HepG2 (cell line): ENCODE measurements at regions not wholly inside any gene's neighbourhood (a gene's known extent, or its start where the extent isn't known, plus 50 kb on each side); places are given as distances from the start of the nearest gene placed in this dataset.

Experiments used
- ATAC-seq: fragments of 200-7000 bp; cut with Tn5 transposase; 3 replicates; pipeline ENCODE4 v1.9.1; 2020; ENCODE audit warnings: mild to moderate bottlenecking, moderate library complexity
- BruUV-seq: library from RNA; stranded (reverse); fragments of 400-500 nt; replicated peaks from 2 replicates; lab custom pipeline; 2021; lab: Mats Ljungman, UMichigan
- CTCF ChIA-PET: fragments of 300-600 bp; formaldehyde crosslinking; extraction: SDS; loops from one replicate; lab custom pipeline; 2021; ENCODE audit warnings: low total read pairs, inconsistent platforms, low intra/inter-chr PET ratio; lab: Yijun Ruan, JAX
- POLR2A ChIA-PET: fragments of 350-600 bp; sonication (Branson Sonifier 250); formaldehyde crosslinking; loops from one replicate; lab custom pipeline; 2020; ENCODE audit warnings: antibody characterized with exemption, inconsistent platforms; lab: Yijun Ruan, JAX
- DNase-seq: peaks from one replicate; pipeline ENCODE4 v3.0.0-alpha.2; 2015; ENCODE audit warnings: low spot score
- FAIRE-seq: peaks from 3 replicates; lab custom pipeline; 2011; peaks lifted over from hg19 to GRCh38; lab: Jason Lieb, UNC
- H2AFZ ChIP-seq: one replicate; pipeline ENCODE4 v1.6.1; 2011; ENCODE audit warnings: low read length, inconsistent platforms
- H3K27ac ChIP-seq: fragments of 300-600 bp; 3 replicates; pipeline ENCODE4 v1.8.0; 2011; ENCODE audit warnings: mixed run types, mild to moderate bottlenecking, mixed read lengths, low read length, inconsistent platforms; ENCODE audit not compliant: insufficient read depth; ENCODE audit errors: extremely low read length
- H3K27me3 ChIP-seq, 2 experiments: fragments of 200-600 bp in 1 of 2; 2 replicates in 1 of 2; 3 replicates in 1 of 2; pipeline versions ENCODE4 v1.6.0 to v1.8.0; 2011; ENCODE audit warnings: low read length in 2 of 2, mild to moderate bottlenecking in 2 of 2, moderate library complexity in 2 of 2, inconsistent platforms in 1 of 2; ENCODE audit not compliant: insufficient read depth in 2 of 2, control insufficient read depth in 1 of 2
- H3K36me3 ChIP-seq, 2 experiments: fragments of 200-600 bp in 1 of 2; replicated peaks in 1 of 2; 2 replicates in 1 of 2; 3 replicates in 1 of 2; pipeline versions ENCODE4 v1.5.1 to v1.8.0; 2011; ENCODE audit warnings: low read length in 2 of 2, inconsistent platforms in 1 of 2; ENCODE audit not compliant: insufficient read depth in 2 of 2, control insufficient read depth in 1 of 2
- H3K4me1 ChIP-seq: 2 replicates; pipeline ENCODE4 v1.5.1; 2012; ENCODE audit warnings: low read length, inconsistent platforms; ENCODE audit not compliant: insufficient read depth
- H3K4me2 ChIP-seq: 2 replicates; pipeline ENCODE4 v1.6.0; 2011; ENCODE audit warnings: low read depth, low read length, inconsistent platforms
- H3K4me3 ChIP-seq, 3 experiments: fragments of 200-600 bp in 1 of 3; sonication (generic), shearing (Covaris generic) in 1 of 3; replicated peaks in 1 of 3; 2 replicates each; pipeline ENCODE4 v1.5.1; 2011 to 2016; ENCODE audit warnings: low read length in 3 of 3, inconsistent platforms in 2 of 3, low read depth in 2 of 3, mild to moderate bottlenecking in 2 of 3, control low read depth in 1 of 3, mixed read lengths in 1 of 3; ENCODE audit not compliant: insufficient read depth in 1 of 3
- H3K79me2 ChIP-seq: one replicate; pipeline ENCODE4 v1.6.1; 2011; ENCODE audit warnings: low read length, inconsistent platforms; ENCODE audit not compliant: insufficient read depth
- H3K9ac ChIP-seq: 2 replicates; pipeline ENCODE4 v1.6.0; 2011; ENCODE audit warnings: mild to moderate bottlenecking, low read depth, low read length, inconsistent platforms; ENCODE audit not compliant: insufficient read depth
- H3K9me3 ChIP-seq: 2 replicates; pipeline ENCODE4 v1.5.1; 2012; ENCODE audit warnings: mild to moderate bottlenecking, low read length
- H4K20me1 ChIP-seq: 2 replicates; pipeline ENCODE4 v1.6.0; 2011; ENCODE audit warnings: inconsistent platforms, mild to moderate bottlenecking, low read length, moderate library complexity; ENCODE audit not compliant: insufficient read depth
- BRCA1 ChIP-seq: sonication (generic); formaldehyde crosslinking; IDR thresholded peaks from 2 replicates; pipeline ENCODE4 v1.4.0; 2020; ENCODE audit warnings: missing genetic modification reagents
- KLF13 ChIP-seq: sonication (generic); formaldehyde crosslinking; IDR thresholded peaks from 2 replicates; pipeline ENCODE4 v1.4.0; 2020; ENCODE audit warnings: mild to moderate bottlenecking, missing genetic modification reagents
- MLLT10 ChIP-seq: sonication (generic); formaldehyde crosslinking; IDR thresholded peaks from 2 replicates; pipeline ENCODE4 v1.4.0; 2020; ENCODE audit warnings: missing genetic modification reagents
- PRDM4 ChIP-seq: sonication (generic); formaldehyde crosslinking; IDR thresholded peaks from 2 replicates; pipeline ENCODE4 v1.9.0; 2021; ENCODE audit warnings: missing genetic modification reagents, borderline replicate concordance
- RARG ChIP-seq: sonication (generic); formaldehyde crosslinking; IDR thresholded peaks from 2 replicates; pipeline ENCODE4 v1.4.0; 2020; ENCODE audit warnings: low read depth, mild to moderate bottlenecking, missing genetic modification reagents
- RFX1 ChIP-seq: fragments of 450-650 bp; IDR thresholded peaks from 2 replicates; pipeline ENCODE4 v1.6.1; 2017
- SALL2 ChIP-seq: sonication (generic); formaldehyde crosslinking; IDR thresholded peaks from 2 replicates; pipeline ENCODE4 v1.8.1; 2023; ENCODE audit warnings: mild to moderate bottlenecking, missing genetic modification reagents, inconsistent platforms
- ZNF10 ChIP-seq: sonication (generic); formaldehyde crosslinking; IDR thresholded peaks from 2 replicates; pipeline ENCODE4 v1.4.0; 2020; ENCODE audit warnings: mild to moderate bottlenecking, low read depth, missing genetic modification reagents, borderline replicate concordance
- ZNF572 ChIP-seq: sonication (generic); formaldehyde crosslinking; IDR thresholded peaks from 2 replicates; pipeline ENCODE4 v1.5.1; 2020; ENCODE audit warnings: mild to moderate bottlenecking, missing genetic modification reagents
- ZSCAN31 ChIP-seq: sonication (generic); formaldehyde crosslinking; IDR thresholded peaks from 2 replicates; pipeline ENCODE4 v1.5.0; 2020; ENCODE audit warnings: low read depth, mild to moderate bottlenecking, missing genetic modification reagents
- WGBS: methylation state at CpG from one replicate; pipeline ENCODE4 v1.1.6; 2017; ENCODE audit warnings: low lambda C conversion rate; 5-methylcytosine and 5-hydroxymethylcytosine counted together
- in situ Hi-C: cut with HindIII; loops from 2 replicates; pipeline ENCODE4 v1.10.0; 2017; ENCODE audit warnings: low pct_unique_long_range_greater_than_20kb; ENCODE audit not compliant: extremely low pct_ligation_motif_present
- intact Hi-C: fragments of 100-400 bp; cut with micrococcal nuclease; formaldehyde crosslinking; loops from one replicate; pipeline ENCODE4 v1.10.0; 2022; ENCODE audit not compliant: unreplicated experiment

GRCh38 chr7:52431082-52431815 lies 604.2 kb upstream of the POM121L12 start (continued):
- no peak for TF ChIP-seq ZSCAN31
- TF ChIP-seq, all 625 proteins: peak for 0

GRCh38 chr7:52423251-52423650 lies 612.2 kb upstream of the POM121L12 start:
- no peaks in the 10 kb centered on the region for H3K27me3 ChIP-seq
- no peaks in the 10 kb centered on the region for H3K36me3 ChIP-seq
- TF ChIP-seq RARG = no peak
- no peak for TF ChIP-seq RFX1
- no peak for TF ChIP-seq MLLT10
- TF ChIP-seq ZNF10 (CRISPR knock-in tag) = no peak
- no peak for TF ChIP-seq PRDM4 (CRISPR knock-in tag)
- TF ChIP-seq ZNF572 (CRISPR knock-in tag) = no peak
- no peak for TF ChIP-seq SALL2 (CRISPR knock-in tag)
- TF ChIP-seq KLF13 (CRISPR knock-in tag) = no peak
- no peak for TF ChIP-seq BRCA1
- intact Hi-C loops = no loop called here
- BruUV-seq = no TSS peak
- CTCF ChIA-PET = no interaction called here
- ATAC-seq (no peak), DNase-seq (no peak), FAIRE-seq (no peak)
- POLR2A ChIA-PET = no interaction called here
- H3K9ac ChIP-seq = no peak overlapping the region
- no peaks in the 10 kb centered on the region; the same call in 1 of the 2 replicates for H3K9me3 ChIP-seq
- no peaks in the 10 kb centered on the region for H4K20me1 ChIP-seq
- H3K79me2 ChIP-seq = no peaks in the 10 kb centered on the region
- in situ Hi-C loops = no loop called here
- no peaks in the 10 kb centered on the region for H3K4me1 ChIP-seq
- no peak overlapping the region for H3K4me3 ChIP-seq
- 6% methylated on average over 1 of the region's 1 CpG for WGBS
- no peak overlapping the region for H3K4me2 ChIP-seq
- no peak overlapping the region for H3K27ac ChIP-seq
- H2AFZ ChIP-seq = no peak overlapping the region
